Upper lobe of left lung (tissue), 4 donors: ENCODE measurements at regions not wholly inside any gene's neighbourhood (a gene's known extent, or its start where the extent isn't known, plus 50 kb on each side); places are given as distances from the start of the nearest gene placed in this dataset.

Experiments used
- CTCF ChIP-seq, 6 experiments: fragments of 450-650 bp in 4 of 6; fragments of 200-600 bp in 2 of 6; sonication (generic) in 2 of 6; IDR thresholded peaks; one replicate each; pipeline ENCODE4 v1.5.1; 2016 to 2019; ENCODE audit warnings: antibody characterized with exemption in 6 of 6
- EP300 ChIP-seq, 4 donors: sonication (generic); formaldehyde crosslinking; IDR thresholded peaks; one replicate each; pipeline ENCODE4 v1.5.1; 2017; ENCODE audit warnings: antibody characterized with exemption in 4 of 4, control low read depth in 2 of 4
- POLR2A ChIP-seq, 4 donors: fragments of 450-650 bp; IDR thresholded peaks; one replicate each; pipeline ENCODE4 v1.5.1; 2016 to 2017; ENCODE audit warnings: antibody characterized with exemption in 4 of 4, mild to moderate bottlenecking in 2 of 4
- POLR2AphosphoS5 ChIP-seq, 2 donors: sonication (generic); formaldehyde crosslinking; IDR thresholded peaks; one replicate each; pipeline ENCODE4 v1.5.1; 2017; ENCODE audit warnings: antibody characterized with exemption in 2 of 2

- TF ChIP-seq CTCF (IDR thresholded peaks at IDR 0.05) = no peak
- TF ChIP-seq POLR2AphosphoS5 (IDR thresholded peaks at IDR 0.05) = no peak
- TF ChIP-seq POLR2A (IDR thresholded peaks at IDR 0.05) = no peak
- TF ChIP-seq EP300 (IDR thresholded peaks at IDR 0.05) = no peak
Measured at GRCh38 chr2:126979039-126980003, 80.6 kb downstream of the TEX51 start.
